ENCODE measurements at regions not wholly inside any gene's neighbourhood (a gene's known extent, or its start where the extent isn't known, plus 50 kb on each side); places are given as distances from the start of the nearest gene placed in this dataset.

GRCh38 chr15:26374806-26375205 is 398.1 kb downstream of the GABRB3 start:
- no peak for DNase-seq

- no peak for DNase-seq
Observed at GRCh38 chr15:26372706-26373105, 400.2 kb downstream of the GABRB3 start.

GRCh38 chr15:26365077-26365476 is 407.8 kb downstream of the GABRB3 start:
- DNase-seq, result no peak

- no peak for DNase-seq
Observed at GRCh38 chr15:26359855-26360254, 413.0 kb downstream of the GABRB3 start.

GRCh38 chr15:26358708-26359107 is 414.2 kb downstream of the GABRB3 start:
- DNase-seq, result no peak

GRCh38 chr15:26357653-26358052 is 415.2 kb downstream of the GABRB3 start:
- DNase-seq, result no peak

- DNase-seq, result no peak
Observed at GRCh38 chr15:26355472-26356074, 417.3 kb downstream of the GABRB3 start.

- no peak for DNase-seq
Observed at GRCh38 chr15:26352909-26353308, 420.0 kb downstream of the GABRB3 start.

- no peak for DNase-seq
Observed at GRCh38 chr15:26352406-26352805, 420.5 kb downstream of the GABRB3 start.

GRCh38 chr15:26325495-26325894 is 447.4 kb downstream of the GABRB3 start:
- no peak for DNase-seq

GRCh38 chr15:26323566-26323965 is 449.3 kb downstream of the GABRB3 start:
- DNase-seq, result no peak

GRCh38 chr15:26318689-26319088 is 454.2 kb downstream of the GABRB3 start:
- no peak for DNase-seq

GRCh38 chr15:26314577-26314976 is 451.4 kb upstream of the ATP10A start:
- no peak for DNase-seq

GRCh38 chr15:26311710-26312236 is 448.6 kb upstream of the ATP10A start:
- no peak for DNase-seq

GRCh38 chr15:26298659-26299170 is 435.6 kb upstream of the ATP10A start:
- no peak for DNase-seq

- DNase-seq, result no peak
Observed at GRCh38 chr15:26298010-26298658, 435.0 kb upstream of the ATP10A start.

GRCh38 chr15:26295336-26296085 is 432.4 kb upstream of the ATP10A start:
- DNase-seq, result no peak

GRCh38 chr15:26294059-26294689 is 431.0 kb upstream of the ATP10A start:
- no peak for DNase-seq

- no peak for DNase-seq
Observed at GRCh38 chr15:26287381-26287780, 424.3 kb upstream of the ATP10A start.

- DNase-seq, result no peak
Observed at GRCh38 chr15:26280281-26280680, 417.2 kb upstream of the ATP10A start.

- DNase-seq, result no peak
Observed at GRCh38 chr15:26261966-26262365, 398.8 kb upstream of the ATP10A start.

GRCh38 chr15:26261413-26261812 is 398.3 kb upstream of the ATP10A start:
- DNase-seq, result no peak

GRCh38 chr15:26260517-26261133 is 397.5 kb upstream of the ATP10A start:
- peak in 1 of 4 experiments; percentile 6 for DNase-seq
